C4-2B (cell line): ENCODE measurements at regions not wholly inside any gene's neighbourhood (a gene's known extent, or its start where the extent isn't known, plus 50 kb on each side); places are given as distances from the start of the nearest gene placed in this dataset.
A peak's percentile ranks its signal among the peaks of the same experiment; 100 is the strongest.

Source experiments
- H3K27ac ChIP-seq: fragments of 450-650 bp; 2 replicates; pipeline ENCODE4 v1.5.1; 2017
- ZFX ChIP-seq: fragments of 450-650 bp; IDR thresholded peaks from 2 replicates; pipeline ENCODE4 v1.6.1; 2017
- TF ChIP-seq, protein P1 (sequence below): fragments of 450-650 bp; conservative IDR thresholded peaks from 2 replicates; pipeline ENCODE4 v1.5.1; 2017; ENCODE audit warnings: mild to moderate bottlenecking

DNA sequence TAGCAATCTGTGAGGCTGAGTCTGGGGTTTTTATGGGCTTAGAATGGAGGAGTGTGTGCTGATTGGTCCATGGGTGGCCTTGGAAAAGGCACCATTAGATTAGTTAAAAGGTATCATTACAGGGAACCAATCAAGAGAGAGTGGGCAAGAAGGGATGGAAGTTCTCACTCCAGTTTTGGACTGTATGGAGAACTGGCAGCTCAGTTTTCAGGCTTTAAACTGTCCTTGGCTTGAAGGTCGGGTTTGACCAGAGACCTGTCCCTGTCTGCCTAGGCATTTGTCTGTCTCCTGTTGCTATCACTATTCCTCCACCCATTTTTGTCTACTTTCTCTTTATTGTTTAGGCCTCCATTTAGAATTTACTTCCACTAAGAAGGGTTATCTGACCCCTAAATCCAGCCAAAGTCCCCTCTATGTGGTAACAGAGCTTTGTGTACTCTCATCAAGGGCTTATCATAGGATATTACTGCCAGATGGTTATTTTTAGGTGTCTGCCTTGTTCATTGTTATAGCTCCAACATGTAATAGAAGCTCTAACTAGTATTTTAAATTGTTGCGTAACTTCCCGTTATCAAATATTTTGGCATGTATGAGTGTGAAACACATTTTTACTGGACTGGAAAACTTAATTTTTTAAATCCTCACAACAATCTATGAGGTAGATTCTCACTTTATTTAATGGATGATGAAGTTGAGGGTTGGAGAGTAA lies 133.3 kb upstream of the SLC10A2 start:
- TF ChIP-seq, protein P1, sequence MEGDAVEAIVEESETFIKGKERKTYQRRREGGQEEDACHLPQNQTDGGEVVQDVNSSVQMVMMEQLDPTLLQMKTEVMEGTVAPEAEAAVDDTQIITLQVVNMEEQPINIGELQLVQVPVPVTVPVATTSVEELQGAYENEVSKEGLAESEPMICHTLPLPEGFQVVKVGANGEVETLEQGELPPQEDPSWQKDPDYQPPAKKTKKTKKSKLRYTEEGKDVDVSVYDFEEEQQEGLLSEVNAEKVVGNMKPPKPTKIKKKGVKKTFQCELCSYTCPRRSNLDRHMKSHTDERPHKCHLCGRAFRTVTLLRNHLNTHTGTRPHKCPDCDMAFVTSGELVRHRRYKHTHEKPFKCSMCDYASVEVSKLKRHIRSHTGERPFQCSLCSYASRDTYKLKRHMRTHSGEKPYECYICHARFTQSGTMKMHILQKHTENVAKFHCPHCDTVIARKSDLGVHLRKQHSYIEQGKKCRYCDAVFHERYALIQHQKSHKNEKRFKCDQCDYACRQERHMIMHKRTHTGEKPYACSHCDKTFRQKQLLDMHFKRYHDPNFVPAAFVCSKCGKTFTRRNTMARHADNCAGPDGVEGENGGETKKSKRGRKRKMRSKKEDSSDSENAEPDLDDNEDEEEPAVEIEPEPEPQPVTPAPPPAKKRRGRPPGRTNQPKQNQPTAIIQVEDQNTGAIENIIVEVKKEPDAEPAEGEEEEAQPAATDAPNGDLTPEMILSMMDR: no peak
- no peak for TF ChIP-seq ZFX

DNA sequence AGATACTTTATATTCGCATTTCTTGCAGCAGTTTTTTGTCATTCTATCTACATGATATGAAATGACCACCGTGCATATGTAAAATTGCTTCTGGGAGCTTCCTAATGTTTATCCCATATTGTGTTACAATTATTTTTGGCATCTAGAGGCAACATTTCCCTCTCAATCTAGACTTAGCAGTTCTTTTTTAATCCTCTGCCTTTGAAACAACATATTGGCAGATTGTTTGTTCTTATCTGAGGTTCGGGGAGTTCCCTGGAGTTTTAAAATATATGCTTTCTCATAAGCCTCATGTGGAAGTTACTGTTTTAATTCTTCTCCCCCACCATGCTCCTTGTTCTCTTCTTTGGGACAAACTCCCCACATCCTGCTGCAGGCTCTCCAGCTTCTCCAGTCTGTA lies 130.1 kb upstream of the SLC10A2 start:
- no peak overlapping the region for H3K27ac ChIP-seq
- TF ChIP-seq ZFX: no peak
- TF ChIP-seq, protein P1: no peak

More for the DNA sequence above, 133.3 kb upstream of the SLC10A2 start:
- no peak overlapping the region for H3K27ac ChIP-seq

DNA sequence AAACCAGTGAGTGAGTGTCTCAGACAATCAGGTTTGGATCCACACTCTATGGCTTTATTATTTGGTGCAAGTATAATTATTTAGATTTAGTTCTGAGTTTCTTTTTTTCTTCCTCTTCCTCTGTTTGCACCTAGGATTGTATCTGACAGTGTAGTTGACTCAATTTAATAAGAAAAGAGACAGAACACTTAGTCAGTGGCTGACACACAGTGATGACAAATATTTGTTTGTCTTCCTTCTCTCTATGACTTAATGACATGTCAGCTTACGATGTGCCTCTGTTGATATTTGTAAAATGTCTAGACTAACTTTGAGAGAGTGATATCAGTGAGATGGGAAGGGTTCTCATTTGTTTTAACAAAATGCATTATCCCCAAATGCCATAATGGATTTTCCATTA lies 129.5 kb upstream of the SLC10A2 start:
- H3K27ac ChIP-seq: no peak overlapping the region
- TF ChIP-seq, protein P1: no peak
- TF ChIP-seq ZFX: no peak

DNA sequence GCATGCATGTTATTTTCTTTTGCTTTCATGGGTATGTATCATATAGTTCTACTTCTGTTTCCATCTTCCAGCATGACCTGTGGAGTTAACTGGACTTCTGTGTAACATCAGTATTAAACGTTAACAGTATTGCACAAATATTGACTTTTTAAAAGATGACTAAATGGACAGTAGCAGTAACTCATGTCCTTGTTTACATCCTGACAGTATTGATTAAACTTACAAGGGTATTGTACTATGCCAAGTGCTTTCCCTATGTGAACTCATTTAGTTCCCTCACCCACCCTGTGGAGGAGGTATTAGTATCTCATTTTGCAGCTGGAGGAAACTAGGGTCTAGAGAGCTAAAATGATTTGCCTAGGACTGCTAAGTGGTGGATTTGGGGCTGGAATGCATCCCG lies 128.7 kb upstream of the SLC10A2 start:
- no peak for TF ChIP-seq ZFX
- TF ChIP-seq, protein P1: no peak

DNA sequence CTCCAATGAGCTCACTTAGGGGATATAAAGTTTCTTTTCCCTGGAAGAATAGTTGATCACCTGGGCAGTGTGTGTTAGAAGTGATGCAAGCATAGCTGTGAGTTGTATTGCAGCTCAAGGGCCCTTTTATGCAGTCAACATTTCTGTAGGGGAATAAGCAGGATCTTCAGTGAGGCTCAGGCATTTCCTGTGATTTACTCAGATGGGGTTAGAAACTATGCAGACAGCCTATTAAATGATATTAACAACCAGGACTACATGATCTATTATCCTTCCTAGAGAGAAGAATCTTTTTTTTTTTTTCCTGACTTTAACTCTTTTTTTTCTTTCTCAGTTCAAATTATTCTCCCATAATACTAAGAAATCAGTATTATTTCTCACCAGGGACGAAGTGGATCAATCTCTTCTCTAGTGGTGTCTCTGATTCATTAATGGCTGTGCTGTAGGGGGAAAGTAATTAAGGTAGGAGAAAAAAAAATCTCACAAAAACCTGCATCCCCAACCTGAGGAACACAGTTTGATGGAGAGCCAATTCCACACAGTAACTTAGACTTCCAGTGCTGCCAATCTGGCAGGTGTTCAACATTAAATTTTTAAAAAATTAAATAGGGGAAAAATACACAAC lies 126.4 kb upstream of the SLC10A2 start:
- no peak for TF ChIP-seq ZFX
- TF ChIP-seq, protein P1: no peak
- no peak overlapping the region for H3K27ac ChIP-seq

More for the DNA sequence above, 128.7 kb upstream of the SLC10A2 start:
- no peak overlapping the region for H3K27ac ChIP-seq

DNA sequence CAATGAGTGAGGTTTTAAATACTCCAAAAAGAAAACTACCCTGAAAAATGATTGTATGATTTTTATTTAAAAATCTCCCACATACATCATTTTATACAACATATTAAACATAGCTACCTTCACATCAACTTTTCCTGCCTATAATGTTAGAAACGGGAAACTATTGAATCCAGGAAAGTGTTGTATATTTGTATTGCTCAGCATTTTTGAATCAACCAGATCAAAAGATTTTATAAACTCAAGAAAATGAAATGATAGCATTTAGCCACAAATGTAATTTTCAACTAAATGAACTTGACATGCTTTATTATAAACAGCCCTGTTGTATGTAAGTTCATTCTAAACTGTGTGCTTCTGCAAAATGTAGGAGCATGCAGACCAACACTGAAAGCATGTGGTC lies 124.6 kb upstream of the SLC10A2 start:
- H3K27ac ChIP-seq: no peak overlapping the region
- TF ChIP-seq ZFX: no peak
- TF ChIP-seq, protein P1: no peak

DNA sequence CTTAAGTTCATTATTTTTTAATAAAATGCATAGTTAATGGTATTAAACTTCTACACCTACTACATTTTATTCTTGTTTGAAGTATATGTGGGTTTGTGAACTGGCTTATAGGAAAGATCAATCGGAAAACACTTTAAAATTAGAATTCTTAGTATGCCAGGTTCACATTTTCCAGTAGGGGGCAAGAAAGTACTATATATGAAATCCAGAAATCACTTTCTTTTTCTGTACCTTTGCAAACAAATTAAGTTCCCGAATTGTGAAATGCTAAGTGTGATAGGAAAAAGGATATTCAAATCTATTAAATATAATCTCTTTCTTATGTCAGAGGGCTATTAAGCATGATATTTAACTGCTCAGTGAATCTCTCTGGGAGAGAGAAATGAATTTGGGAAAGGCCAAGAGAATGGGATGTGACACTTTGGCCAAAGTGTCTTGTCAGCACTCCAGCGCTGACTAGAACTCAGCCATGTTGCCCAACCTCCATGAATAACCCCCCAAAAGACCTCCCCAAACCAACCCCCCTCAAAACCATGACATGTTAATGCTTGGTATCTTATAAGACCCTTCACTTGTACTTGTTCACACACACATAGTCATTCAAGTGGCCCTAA lies 122.6 kb upstream of the SLC10A2 start:
- H3K27ac ChIP-seq: no peak overlapping the region
- TF ChIP-seq, protein P1: peak; percentile 57
- TF ChIP-seq ZFX: no peak
